ENCODE measurements at regions not wholly inside any gene's neighbourhood (a gene's known extent, or its start where the extent isn't known, plus 50 kb on each side); places are given as distances from the start of the nearest gene placed in this dataset.

- no peak overlapping the region for H3K18ac ChIP-seq (ENCODE audit: extremely low read depth, low read length)
- H2BK20ac ChIP-seq (ENCODE audit: low read length): no peak overlapping the region
- H3K27ac ChIP-seq (ENCODE audit: low read depth, low read length): no peak overlapping the region
- no peak overlapping the region for H4K8ac ChIP-seq (ENCODE audit: extremely low read depth, insufficient read depth, low read length)
- H2BK15ac ChIP-seq (ENCODE audit: low read length): no peak overlapping the region
- H2BK12ac ChIP-seq (ENCODE audit: low read depth, low read length): no peak overlapping the region
- H2BK120ac ChIP-seq (replicated peaks; ENCODE audit: low read depth, low read length): no peak overlapping the region
- CTCF ChIA-PET (ENCODE audit: partially characterized antibody): no interaction called here
- 76% methylated on average over 4 of the region's 4 CpGs; no CpG with 5 or more reads in 1 of the 2 experiments for WGBS, 2 experiments (ENCODE audit: extremely low coverage in 1 of 2, insufficient coverage in 1 of 2, insufficient read length in 1 of 2, insufficient replicate concordance in 2 of 2, low coverage in 1 of 2, low lambda C conversion rate in 2 of 2, missing lambda C conversion rate in 1 of 2)
- H3K4me1 ChIP-seq (replicated peaks in 1 of 4; ENCODE audit: control insufficient read depth in 3 of 4, insufficient read depth in 4 of 4, low read length in 3 of 4): no peaks in the 10 kb centered on the region
- no peak overlapping the region for H3K4me2 ChIP-seq (ENCODE audit: insufficient read depth in 1 of 2, low read depth in 2 of 2, low read length in 2 of 2)
- H4K5ac ChIP-seq (ENCODE audit: insufficient read length, low read depth, low read length): no peak overlapping the region
- H3K9ac ChIP-seq (replicated peaks in 1 of 4; ENCODE audit: extremely low read depth in 1 of 4, low read depth in 3 of 4, low read length in 3 of 4): no peak overlapping the region
- no peaks in the 10 kb centered on the region for H3K23me2 ChIP-seq (ENCODE audit: low read depth, low read length)
- no peak overlapping the region for H3K4me3 ChIP-seq (ENCODE audit: extremely low read depth in 1 of 4, insufficient read depth in 2 of 4, low read depth in 3 of 4, low read length in 4 of 4)
- no peak overlapping the region for H3K23ac ChIP-seq (ENCODE audit: insufficient read length)
- no peak overlapping the region for H3K4ac ChIP-seq (replicated peaks; ENCODE audit: insufficient read length, low read depth, low read length)
- H2AFZ ChIP-seq (ENCODE audit: low read length): no peak overlapping the region
- no peaks in the 10 kb centered on the region for H3K79me1 ChIP-seq (ENCODE audit: low read depth, low read length)
- H2BK5ac ChIP-seq (ENCODE audit: low read depth, low read length): no peak overlapping the region
- no peaks in the 10 kb centered on the region for H3K79me2 ChIP-seq (ENCODE audit: control insufficient read depth in 1 of 2, insufficient read depth in 2 of 2, low read length in 2 of 2)
- H3K56ac ChIP-seq (replicated peaks; ENCODE audit: insufficient read length, low read depth, low read length): no peak overlapping the region
- DNase-seq (ENCODE audit: low read depth in 1 of 2, low spot score in 2 of 2) (no peak), FAIRE-seq (no peak)
- H2AK5ac ChIP-seq (ENCODE audit: low read depth, low read length): no peak overlapping the region
- no peaks in the 10 kb centered on the region for H3K36me3 ChIP-seq (ENCODE audit: control insufficient read depth in 2 of 4, insufficient read depth in 4 of 4, low read length in 3 of 4)
- no peak overlapping the region for H4K91ac ChIP-seq (replicated peaks; ENCODE audit: insufficient read length, low read length)
- no peaks in the 10 kb centered on the region for H3K9me3 ChIP-seq (ENCODE audit: insufficient read depth in 2 of 2, low read depth in 1 of 2, low read length in 1 of 2)
- POLR2A ChIA-PET (ENCODE audit: partially characterized antibody): no interaction called here
- H4K20me1 ChIP-seq (replicated peaks in 1 of 2; ENCODE audit: control insufficient read depth in 1 of 2, insufficient read depth in 2 of 2, low read length in 2 of 2): no peaks in the 10 kb centered on the region
- H3K27me3 ChIP-seq (replicated peaks in 1 of 4; ENCODE audit: control insufficient read depth in 3 of 4, extremely low read depth in 1 of 4, insufficient read depth in 3 of 4, low read length in 3 of 4): no peaks in the 10 kb centered on the region
- H3K14ac ChIP-seq (ENCODE audit: insufficient read length): no peak overlapping the region
- no peak for TF ChIP-seq TAF7 (optimal IDR thresholded peaks at IDR 0.05; ENCODE audit: borderline replicate concordance, low read depth, low read length)
- no peak for TF ChIP-seq SUZ12 (IDR thresholded peaks at IDR 0.05; ENCODE audit: low read length)
- no peak for TF ChIP-seq BRCA1 (IDR thresholded peaks at IDR 0.05; ENCODE audit: low read depth, low read length)
- no peak for TF ChIP-seq RBBP5 (IDR thresholded peaks at IDR 0.05; ENCODE audit: borderline replicate concordance, low read depth, low read length)
- TF ChIP-seq BCL11A (IDR thresholded peaks at IDR 0.05; ENCODE audit: low read depth in 2 of 2, low read length in 2 of 2): no peak
- no peak for TF ChIP-seq PHF8 (conservative IDR thresholded peaks at IDR 0.05; ENCODE audit: low read depth, low read length)
- TF ChIP-seq GABPA (IDR thresholded peaks at IDR 0.05; ENCODE audit: borderline replicate concordance, insufficient read depth, low read length): no peak
Observed at GRCh38 chr1:166693673-166694297, 145.5 kb upstream of the POGK start.

Measured in H1 (cell line).